Uterus (tissue), 2 donors: ENCODE measurements at regions not wholly inside any gene's neighbourhood (a gene's known extent, or its start where the extent isn't known, plus 50 kb on each side); places are given as distances from the start of the nearest gene placed in this dataset.

ENCODE experiments used
- CTCF ChIP-seq, 4 experiments: fragments of 200-600 bp in 2 of 4; fragments of 450-650 bp in 2 of 4; sonication (generic) in 2 of 4; IDR thresholded peaks; one replicate each; pipeline ENCODE4 v1.5.1; 2016 to 2019; ENCODE audit warnings: antibody characterized with exemption in 4 of 4, mild to moderate bottlenecking in 2 of 4, moderate library complexity in 1 of 4
- POLR2A ChIP-seq, 2 donors: fragments of 450-650 bp; IDR thresholded peaks; one replicate each; pipeline ENCODE4 v1.6.1; 2016; ENCODE audit warnings: antibody characterized with exemption in 2 of 2, mild to moderate bottlenecking in 1 of 2, moderate library complexity in 1 of 2

GRCh38 chr1:219741011-219741970 lies 128.4 kb upstream of the ZC3H11B start:
- TF ChIP-seq CTCF (IDR thresholded peaks at IDR 0.05) (no peak), POLR2A (IDR thresholded peaks at IDR 0.05) (no peak)
